MV-4-11 (cell line): ENCODE measurements at regions not wholly inside any gene's neighbourhood (a gene's known extent, or its start where the extent isn't known, plus 50 kb on each side); places are given as distances from the start of the nearest gene placed in this dataset.
"Not testable (repeated sequence)": the region's sequence is repeated elsewhere in the genome, so short reads cannot be mapped to it uniquely, and the experiment has no call there.

Experiments
- DNase-seq: peaks from one replicate; lab custom pipeline; 2025; lab: John Stamatoyannopoulos, UW

DNA sequence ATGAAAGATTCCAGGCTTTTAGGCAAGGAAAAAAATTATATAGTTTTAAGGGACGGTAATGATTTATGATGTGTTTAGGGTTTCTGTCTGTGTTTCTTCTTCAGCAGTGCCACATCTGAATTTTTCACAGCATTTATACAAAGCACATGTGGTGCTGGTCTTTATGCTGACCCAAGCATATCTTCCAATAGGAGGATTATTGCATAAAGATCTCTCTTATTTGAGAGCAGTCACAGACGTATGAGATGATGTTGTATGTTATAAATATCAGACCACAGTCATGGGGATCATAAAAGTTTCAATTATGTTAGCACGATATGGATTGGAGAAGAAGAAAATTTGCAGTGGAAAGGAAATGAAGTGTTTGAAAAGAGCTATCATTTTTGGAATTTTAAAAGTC, 150.9 kb downstream of the RASEF start:
- no peak for DNase-seq

DNA sequence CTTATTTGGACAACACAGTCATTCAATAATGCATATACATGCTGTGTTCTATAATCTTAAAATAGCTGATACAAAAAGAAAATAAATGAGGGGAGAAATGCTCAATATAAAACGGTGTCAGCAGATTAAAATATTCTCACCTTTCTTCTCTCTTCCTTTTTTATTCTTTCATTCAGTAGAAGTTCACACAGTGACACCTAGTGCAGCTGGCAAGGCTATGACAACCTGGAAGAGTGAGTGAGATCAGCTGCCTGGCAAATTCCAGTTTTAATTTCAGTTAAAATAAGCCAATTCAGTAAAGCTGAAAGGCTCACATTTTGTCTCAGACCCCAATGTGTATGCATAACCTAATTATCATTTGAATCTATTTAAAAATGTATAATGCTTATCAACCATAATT, 150.3 kb downstream of the RASEF start:
- DNase-seq, result no peak

DNA sequence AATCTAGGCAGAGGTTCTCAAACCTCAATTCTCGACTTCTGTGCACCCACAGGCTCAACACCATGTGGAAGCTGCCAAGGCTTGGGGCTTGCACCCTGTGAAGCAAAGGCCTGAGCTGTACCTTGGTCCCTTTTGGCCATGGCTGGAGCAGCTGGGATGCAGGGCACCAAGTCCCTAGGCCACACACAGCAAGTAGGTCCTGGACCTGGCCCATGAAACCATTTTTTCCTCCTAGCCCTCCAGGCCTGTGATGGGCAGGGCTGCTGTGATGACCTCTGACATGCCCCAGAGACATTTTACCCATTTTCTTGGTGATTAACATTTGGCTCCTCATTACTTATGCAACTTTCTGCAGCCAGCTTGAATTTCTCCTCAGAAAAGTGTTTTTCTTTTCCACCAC, 146.7 kb downstream of the RASEF start:
- not testable (repeated sequence) for DNase-seq

DNA sequence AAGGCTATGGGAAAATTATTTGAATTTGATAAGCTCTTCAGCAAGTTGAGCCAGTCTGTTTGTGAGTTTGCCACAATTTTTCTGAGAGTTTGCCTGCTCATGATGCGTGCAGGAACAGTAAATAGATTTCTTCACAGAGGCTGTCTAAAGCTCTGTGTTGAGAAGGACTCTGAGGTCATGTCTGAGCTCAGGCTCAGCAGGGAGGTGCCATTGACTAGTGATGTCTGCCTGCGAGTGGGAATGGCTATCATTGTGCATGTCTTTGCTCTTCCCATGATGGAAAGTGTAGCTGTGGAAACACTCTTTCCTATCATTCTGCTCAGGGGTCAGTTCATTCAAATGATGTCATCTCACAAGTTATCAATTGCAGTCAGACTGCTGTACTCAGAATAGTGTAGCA, 142.8 kb downstream of the RASEF start:
- DNase-seq, result no peak

DNA sequence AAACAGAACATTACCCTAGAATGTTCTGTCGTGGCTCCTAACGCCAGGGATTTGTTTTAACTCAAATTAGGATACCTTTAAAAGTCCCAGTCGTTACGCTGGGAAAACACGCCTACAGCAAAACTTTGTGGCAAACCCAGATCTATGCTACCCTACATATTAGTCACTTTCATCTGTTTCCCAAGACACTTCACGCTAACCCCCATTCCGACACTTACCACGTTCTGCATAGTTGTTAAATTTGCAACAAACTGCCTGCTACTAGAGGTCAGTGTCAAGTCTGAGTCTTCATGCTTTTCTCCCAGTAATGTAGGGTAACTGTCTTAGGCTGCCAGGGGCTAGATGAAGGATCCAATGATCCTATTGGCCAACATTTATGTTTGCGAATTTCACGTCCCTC, 140.3 kb downstream of the RASEF start:
- no peak for DNase-seq

DNA sequence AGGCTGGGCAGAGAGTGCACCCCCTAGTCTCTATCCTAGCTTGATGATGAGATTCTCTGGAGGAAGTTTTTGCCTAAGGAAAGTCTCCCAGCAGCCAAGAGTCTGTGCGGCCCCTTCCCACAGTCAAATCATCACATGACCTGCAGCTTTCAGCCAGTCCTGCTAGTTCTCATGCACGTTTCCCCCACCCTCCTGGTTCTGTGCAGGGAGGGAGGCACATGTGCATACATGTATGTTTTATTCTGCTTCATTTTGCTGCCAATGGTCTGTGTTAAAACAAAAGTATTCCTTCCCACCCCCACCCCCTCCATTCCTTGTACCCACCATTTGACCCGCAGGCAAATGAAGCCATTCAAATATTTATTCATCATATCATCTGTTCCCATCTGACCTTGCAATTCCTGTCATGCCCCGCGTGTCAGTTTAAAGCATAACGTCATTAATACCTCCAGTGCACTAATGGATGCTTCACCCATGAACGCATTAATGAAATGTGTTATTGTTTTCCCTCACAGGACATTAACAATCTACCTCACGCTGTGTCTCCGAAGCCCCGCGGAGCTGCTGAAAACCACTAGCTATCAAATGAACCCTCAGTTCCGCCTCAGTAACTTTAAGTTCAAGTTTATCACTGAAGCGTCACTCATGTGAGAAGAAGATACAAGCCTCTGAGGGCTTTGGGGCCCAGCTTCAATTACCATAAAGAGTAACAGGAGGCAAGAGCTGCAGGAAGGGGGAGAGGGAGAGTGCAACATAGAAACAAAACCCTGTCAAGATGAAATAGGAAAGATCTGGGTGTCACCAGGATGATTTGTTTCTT, 139.6 kb downstream of the RASEF start:
- DNase-seq, result no peak

DNA sequence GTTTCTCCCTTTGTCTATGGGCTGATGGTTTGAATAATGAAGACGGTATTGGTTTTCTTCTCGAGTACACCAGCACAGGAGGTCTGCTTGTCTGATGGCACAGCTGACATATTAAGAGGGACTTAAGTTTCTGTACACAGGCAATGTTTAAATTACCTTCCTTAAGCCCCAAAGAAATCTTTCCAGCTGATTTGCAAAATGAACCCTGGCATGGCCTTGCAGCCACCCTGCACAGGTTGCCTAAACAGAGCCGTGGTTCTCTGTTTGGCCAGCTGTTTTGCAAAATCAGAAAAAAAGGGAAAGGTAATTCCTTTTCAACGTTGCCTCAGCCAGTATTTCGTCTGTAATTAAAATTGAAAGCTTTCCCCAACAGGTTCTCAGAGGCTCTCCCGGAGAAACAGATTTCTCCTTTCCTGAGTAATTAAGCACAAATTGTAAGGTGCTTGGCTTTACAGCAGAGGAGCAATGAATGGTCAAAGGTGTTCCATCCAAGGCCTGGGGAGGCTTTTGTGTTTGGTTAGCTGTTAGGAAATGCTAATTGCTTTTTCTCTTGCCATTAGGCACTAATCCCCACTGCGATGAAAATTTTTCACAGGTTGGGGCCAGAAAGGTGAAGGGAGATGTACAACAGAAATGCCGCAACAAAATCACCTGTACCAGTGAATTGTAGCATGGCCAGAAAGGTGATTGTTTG, 138.9 kb downstream of the RASEF start:
- DNase-seq, result no peak
